ENCODE measurements at regions not wholly inside any gene's neighbourhood (a gene's known extent, or its start where the extent isn't known, plus 50 kb on each side); places are given as distances from the start of the nearest gene placed in this dataset.

GRCh38 chr3:140767566-140767965 lies 89.7 kb downstream of the TRIM42 start:
- H3K9me3 ChIP-seq (ENCODE audit: low read length) = no peaks in the 10 kb centered on the region
- H3K4me1 ChIP-seq (ENCODE audit: insufficient read depth, low read length) = no peaks in the 10 kb centered on the region
- H3K4me2 ChIP-seq (ENCODE audit: low read depth, low read length) = no peak overlapping the region
- H3K36me3 ChIP-seq (replicated peaks in 1 of 2; ENCODE audit: control insufficient read depth in 1 of 2, insufficient read depth in 2 of 2, low read length in 2 of 2) = no peaks in the 10 kb centered on the region
- H3K27me3 ChIP-seq (ENCODE audit: control insufficient read depth in 1 of 2, insufficient read depth in 2 of 2, low read length in 2 of 2) = no peaks in the 10 kb centered on the region
- no peak overlapping the region for H2AFZ ChIP-seq (ENCODE audit: low read length)
- no peak for DNase-seq (ENCODE audit: low spot score)
- H3K79me2 ChIP-seq (ENCODE audit: insufficient read depth, low read length) = no peaks in the 10 kb centered on the region
- ATAC-seq = no peak
- no peak overlapping the region for H3K4me3 ChIP-seq (replicated peaks in 1 of 3; ENCODE audit: insufficient read depth in 1 of 3, low read depth in 2 of 3, low read length in 3 of 3)
- H3K27ac ChIP-seq (ENCODE audit: extremely low read length, insufficient read depth, low read length) = no peak overlapping the region
- ChIA-PET POLR2A (no interaction called here), CTCF (ENCODE audit: low intra/inter-chr PET ratio, low total read pairs) (no interaction called here)
- intact Hi-C loops (cut with micrococcal nuclease; ENCODE audit: unreplicated experiment) = no loop called here
- in situ Hi-C loops (cut with HindIII; ENCODE audit: extremely low pct_ligation_motif_present, low pct_unique_long_range_greater_than_20kb) = no loop called here
- no TSS peak for BruUV-seq (replicated peaks)
- 0% methylated on average over 1 of the region's 1 CpG for WGBS (ENCODE audit: low lambda C conversion rate)
- H4K20me1 ChIP-seq (ENCODE audit: insufficient read depth, low read length) = no peaks in the 10 kb centered on the region
- H3K9ac ChIP-seq (ENCODE audit: insufficient read depth, low read depth, low read length) = no peak overlapping the region
- TF ChIP-seq FOXA1 (IDR thresholded peaks at IDR 0.05) (no peak), FOXA1 (CRISPR knock-in tag; IDR thresholded peaks at IDR 0.05) (no peak), KLF12 (CRISPR knock-in tag; IDR thresholded peaks at IDR 0.05; ENCODE audit: borderline replicate concordance) (no peak), ZNF234 (CRISPR knock-in tag; conservative IDR thresholded peaks at IDR 0.05) (no peak), ZNF839 (CRISPR knock-in tag; IDR thresholded peaks at IDR 0.05; ENCODE audit: borderline replicate concordance) (no peak), ZNF562 (CRISPR knock-in tag; IDR thresholded peaks at IDR 0.05; ENCODE audit: borderline replicate concordance) (no peak), ZC3H13 (CRISPR knock-in tag; IDR thresholded peaks at IDR 0.05) (no peak), ZNF790 (CRISPR knock-in tag; IDR thresholded peaks at IDR 0.05; ENCODE audit: borderline replicate concordance) (no peak), HNRNPK (IDR thresholded peaks at IDR 0.05; ENCODE audit: low read depth, low read length, poor library complexity, severe bottlenecking) (no peak), TEAD2 (CRISPR knock-in tag; IDR thresholded peaks at IDR 0.05) (no peak)
- FAIRE-seq = no peak

- in situ Hi-C loops (cut with HindIII; ENCODE audit: extremely low pct_ligation_motif_present, low pct_unique_long_range_greater_than_20kb) = no loop called here
- Histone ChIP-seq H3K27me3 (ENCODE audit: control insufficient read depth in 1 of 2, insufficient read depth in 2 of 2, low read length in 2 of 2) (no peaks in the 10 kb centered on the region), H3K4me1 (ENCODE audit: insufficient read depth, low read length) (no peaks in the 10 kb centered on the region), H3K27ac (ENCODE audit: extremely low read length, insufficient read depth, low read length) (no peak overlapping the region), H3K9me3 (ENCODE audit: low read length) (no peaks in the 10 kb centered on the region), H3K4me2 (ENCODE audit: low read depth, low read length) (no peak overlapping the region), H2AFZ (ENCODE audit: low read length) (no peak overlapping the region), H3K9ac (ENCODE audit: insufficient read depth, low read depth, low read length) (no peak overlapping the region), H3K79me2 (ENCODE audit: insufficient read depth, low read length) (no peaks in the 10 kb centered on the region), H3K4me3 (replicated peaks in 1 of 3; ENCODE audit: insufficient read depth in 1 of 3, low read depth in 2 of 3, low read length in 3 of 3) (no peak overlapping the region), H3K36me3 (replicated peaks in 1 of 2; ENCODE audit: control insufficient read depth in 1 of 2, insufficient read depth in 2 of 2, low read length in 2 of 2) (no peaks in the 10 kb centered on the region), H4K20me1 (ENCODE audit: insufficient read depth, low read length) (no peaks in the 10 kb centered on the region)
- intact Hi-C loops (cut with micrococcal nuclease; ENCODE audit: unreplicated experiment) = no loop called here
- BruUV-seq (replicated peaks) = no TSS peak
- WGBS (ENCODE audit: low lambda C conversion rate) = 0% methylated on average over 2 of the region's 2 CpGs
- ChIA-PET CTCF (ENCODE audit: low intra/inter-chr PET ratio, low total read pairs) (no interaction called here), POLR2A (no interaction called here)
- FAIRE-seq = no peak
- no peak for DNase-seq (ENCODE audit: low spot score)
- no peak for ATAC-seq
- no peak for TF ChIP-seq MXD3 (CRISPR knock-in tag; IDR thresholded peaks at IDR 0.05)
- TF ChIP-seq TBX2 (CRISPR knock-in tag; IDR thresholded peaks at IDR 0.05; ENCODE audit: borderline replicate concordance) = no peak
- TF ChIP-seq PLSCR1 (CRISPR knock-in tag; IDR thresholded peaks at IDR 0.05; ENCODE audit: borderline replicate concordance) = no peak
- TF ChIP-seq XRCC5 (optimal IDR thresholded peaks at IDR 0.05; ENCODE audit: low read length) = no peak
- no peak for TF ChIP-seq HBP1 (CRISPR knock-in tag; IDR thresholded peaks at IDR 0.05; ENCODE audit: low read depth)
- no peak for TF ChIP-seq AHR (CRISPR knock-in tag; IDR thresholded peaks at IDR 0.05)
- no peak for TF ChIP-seq ZNF251 (CRISPR knock-in tag; IDR thresholded peaks at IDR 0.05)
- no peak for TF ChIP-seq ZBTB14 (CRISPR knock-in tag; IDR thresholded peaks at IDR 0.05)
Observed at GRCh38 chr3:140768941-140769340, 91.1 kb downstream of the TRIM42 start.
